Endothelial cell of umbilical vein (primary cell): ENCODE measurements at regions not wholly inside any gene's neighbourhood (a gene's known extent, or its start where the extent isn't known, plus 50 kb on each side); places are given as distances from the start of the nearest gene placed in this dataset.

Experiments
- POLR2AphosphoS5 ChIP-seq: IDR thresholded peaks from 2 replicates; pipeline ENCODE4 v1.6.1; 2012; ENCODE audit warnings: low read depth, mild to moderate bottlenecking, control low read depth, low read length, moderate library complexity; ENCODE audit not compliant: insufficient read depth
- TF ChIP-seq, protein P1 (sequence below), 2 donors: IDR thresholded peaks; 1 replicate in 1 of 2; 2 replicates in 1 of 2; pipeline ENCODE4 v1.5.1; 2011; ENCODE audit warnings: low read length in 2 of 2, mild to moderate bottlenecking in 2 of 2, moderate library complexity in 2 of 2, control low read depth in 1 of 2, inconsistent platforms in 1 of 2, low read depth in 1 of 2; ENCODE audit not compliant: insufficient read depth in 1 of 2; ENCODE audit errors: extremely low read depth in 1 of 2
- TF ChIP-seq, protein P2 (sequence below): IDR thresholded peaks from 2 replicates; pipeline ENCODE4 v1.6.1; 2011; ENCODE audit not compliant: insufficient read depth, insufficient read length

- TF ChIP-seq, protein P1, sequence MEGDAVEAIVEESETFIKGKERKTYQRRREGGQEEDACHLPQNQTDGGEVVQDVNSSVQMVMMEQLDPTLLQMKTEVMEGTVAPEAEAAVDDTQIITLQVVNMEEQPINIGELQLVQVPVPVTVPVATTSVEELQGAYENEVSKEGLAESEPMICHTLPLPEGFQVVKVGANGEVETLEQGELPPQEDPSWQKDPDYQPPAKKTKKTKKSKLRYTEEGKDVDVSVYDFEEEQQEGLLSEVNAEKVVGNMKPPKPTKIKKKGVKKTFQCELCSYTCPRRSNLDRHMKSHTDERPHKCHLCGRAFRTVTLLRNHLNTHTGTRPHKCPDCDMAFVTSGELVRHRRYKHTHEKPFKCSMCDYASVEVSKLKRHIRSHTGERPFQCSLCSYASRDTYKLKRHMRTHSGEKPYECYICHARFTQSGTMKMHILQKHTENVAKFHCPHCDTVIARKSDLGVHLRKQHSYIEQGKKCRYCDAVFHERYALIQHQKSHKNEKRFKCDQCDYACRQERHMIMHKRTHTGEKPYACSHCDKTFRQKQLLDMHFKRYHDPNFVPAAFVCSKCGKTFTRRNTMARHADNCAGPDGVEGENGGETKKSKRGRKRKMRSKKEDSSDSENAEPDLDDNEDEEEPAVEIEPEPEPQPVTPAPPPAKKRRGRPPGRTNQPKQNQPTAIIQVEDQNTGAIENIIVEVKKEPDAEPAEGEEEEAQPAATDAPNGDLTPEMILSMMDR (IDR thresholded peaks at IDR 0.05; ENCODE audit: extremely low read depth in 1 of 2, insufficient read depth in 1 of 2, low read depth in 1 of 2, low read length in 2 of 2), result no peak
- TF ChIP-seq, protein P2, sequence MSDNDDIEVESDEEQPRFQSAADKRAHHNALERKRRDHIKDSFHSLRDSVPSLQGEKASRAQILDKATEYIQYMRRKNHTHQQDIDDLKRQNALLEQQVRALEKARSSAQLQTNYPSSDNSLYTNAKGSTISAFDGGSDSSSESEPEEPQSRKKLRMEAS, result no peak
- no peak for TF ChIP-seq POLR2AphosphoS5
These were observed 99.0 kb downstream of the AREG start for GRCh38 chr4:74543983-74544382.
